Coronary artery (tissue), 2 donors: ENCODE measurements at regions not wholly inside any gene's neighbourhood (a gene's known extent, or its start where the extent isn't known, plus 50 kb on each side); places are given as distances from the start of the nearest gene placed in this dataset.

Experiments used
- DNase-seq: peaks from one replicate; pipeline ENCODE4 v3.0.0-alpha.2; 2017; ENCODE audit warnings: low spot score
- H3K27ac ChIP-seq, 2 donors: fragments of 200-600 bp; sonication (generic); one replicate each; pipeline ENCODE4 v1.5.1; 2016 to 2019
- H3K4me3 ChIP-seq: fragments of 200-600 bp; sonication (generic); 2 replicates; pipeline ENCODE4 v1.5.1; 2016; ENCODE audit warnings: mild to moderate bottlenecking, moderate library complexity
- CTCF ChIP-seq: fragments of 200-600 bp; sonication (generic); IDR thresholded peaks from one replicate; pipeline ENCODE4 v1.5.1; 2019; ENCODE audit warnings: antibody characterized with exemption

DNA sequence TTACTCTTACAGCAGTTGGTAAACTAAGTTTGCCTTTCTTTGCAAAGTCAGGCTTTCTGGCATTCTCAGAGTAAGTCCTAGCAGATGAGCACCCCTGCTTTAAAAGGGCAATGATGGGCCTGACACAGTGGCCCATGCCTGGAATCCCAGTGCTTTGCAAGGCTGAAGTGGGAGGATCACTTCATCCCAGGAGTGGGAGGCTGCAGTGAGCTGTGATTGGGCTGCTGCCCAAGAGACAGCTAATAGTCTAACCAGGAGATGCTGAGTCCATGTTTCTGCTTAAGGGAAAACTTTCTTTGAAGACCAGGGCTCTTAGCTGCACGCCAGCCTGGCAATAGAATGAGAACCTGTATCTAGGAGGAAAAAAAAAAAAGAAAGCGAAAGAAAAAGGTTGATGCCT lies 100.2 kb upstream of the MPP7 start:
- no peak overlapping the region for H3K27ac ChIP-seq
- no peak for TF ChIP-seq CTCF

GRCh38 chr10:28408237-28408777 lies 105.4 kb upstream of the MPP7 start:
- DNase-seq: no peak
- H3K27ac ChIP-seq: no peak overlapping the region
- no peak for TF ChIP-seq CTCF
- no peak overlapping the region for H3K4me3 ChIP-seq

More for the DNA sequence above, 100.2 kb upstream of the MPP7 start:
- no peak overlapping the region for H3K4me3 ChIP-seq
- DNase-seq: no peak

- no peak for TF ChIP-seq CTCF
- H3K27ac ChIP-seq: no peak overlapping the region
- no peak for DNase-seq
These were observed 107.7 kb upstream of the MPP7 start for GRCh38 chr10:28410420-28411135.

GRCh38 chr10:28411136-28411460 lies 108.2 kb upstream of the MPP7 start:
- H3K27ac ChIP-seq: no peak overlapping the region
- TF ChIP-seq CTCF: no peak
- DNase-seq: no peak
- H3K4me3 ChIP-seq: no peak overlapping the region

More at GRCh38 chr10:28410420-28411135, 107.7 kb upstream of the MPP7 start:
- no peak overlapping the region for H3K4me3 ChIP-seq

- no peak for TF ChIP-seq CTCF
- H3K4me3 ChIP-seq: no peak overlapping the region
- no peak overlapping the region for H3K27ac ChIP-seq
- no peak for DNase-seq
These were observed 108.8 kb upstream of the MPP7 start for GRCh38 chr10:28411648-28412047.

- Histone ChIP-seq H3K27ac (no peak overlapping the region), H3K4me3 (no peak overlapping the region)
- no peak for TF ChIP-seq CTCF
- no peak for DNase-seq
These were observed 114.8 kb upstream of the WAC start for GRCh38 chr10:28418069-28418468.

GRCh38 chr10:28425422-28425821 lies 107.5 kb upstream of the WAC start:
- DNase-seq: no peak
- no peak overlapping the region for H3K4me3 ChIP-seq

More at GRCh38 chr10:28425422-28425821, 107.5 kb upstream of the WAC start:
- no peak for TF ChIP-seq CTCF
- no peak overlapping the region for H3K27ac ChIP-seq
